H9 (cell line): ENCODE measurements at regions not wholly inside any gene's neighbourhood (a gene's known extent, or its start where the extent isn't known, plus 50 kb on each side); places are given as distances from the start of the nearest gene placed in this dataset.
"Not testable (repeated sequence)": the region's sequence is repeated elsewhere in the genome, so short reads cannot be mapped to it uniquely, and the experiment has no call there.

Experiments
- DNase-seq: peaks from one replicate; pipeline ENCODE4 v3.0.0-alpha.2; 2017
- H2AFZ ChIP-seq: one replicate; pipeline ENCODE4 v1.6.1; 2013; ENCODE audit warnings: mild to moderate bottlenecking, low read length, control low read depth, moderate library complexity
- H2AK5ac ChIP-seq: 2 replicates; pipeline ENCODE4 v1.6.1; 2013; ENCODE audit warnings: low read length, control low read depth, mixed read lengths; ENCODE audit not compliant: insufficient read length
- H2BK120ac ChIP-seq: one replicate; pipeline ENCODE4 v1.6.1; 2013; ENCODE audit warnings: low read depth, mild to moderate bottlenecking, low read length, control low read depth, inconsistent platforms; ENCODE audit not compliant: poor library complexity, severe bottlenecking
- H2BK12ac ChIP-seq: 2 replicates; pipeline ENCODE4 v1.6.1; 2013; ENCODE audit warnings: low read length, control low read depth, mixed read lengths, low read depth; ENCODE audit not compliant: insufficient read length
- H2BK15ac ChIP-seq: 2 replicates; pipeline ENCODE4 v1.6.1; 2013; ENCODE audit warnings: low read depth, low read length, control low read depth
- H2BK20ac ChIP-seq: one replicate; pipeline ENCODE4 v1.6.1; 2013; ENCODE audit warnings: low read depth, mild to moderate bottlenecking, low read length, control low read depth, inconsistent platforms; ENCODE audit not compliant: poor library complexity, severe bottlenecking
- H2BK5ac ChIP-seq: 2 replicates; pipeline ENCODE4 v1.6.1; 2013; ENCODE audit warnings: low read length, control low read depth, mixed read lengths; ENCODE audit not compliant: insufficient read length
- H3K14ac ChIP-seq: 2 replicates; pipeline ENCODE4 v1.6.1; 2013; ENCODE audit warnings: low read length, control low read depth; ENCODE audit not compliant: insufficient read depth
- H3K18ac ChIP-seq: 2 replicates; pipeline ENCODE4 v1.6.1; 2013; ENCODE audit warnings: low read depth, mild to moderate bottlenecking, mixed read lengths, low read length, control low read depth; ENCODE audit not compliant: insufficient read length
- H3K23ac ChIP-seq: 2 replicates; pipeline ENCODE4 v1.6.1; 2013; ENCODE audit warnings: low read length, control low read depth, mixed read lengths, low read depth; ENCODE audit not compliant: insufficient read length
- H3K23me2 ChIP-seq: 2 replicates; pipeline ENCODE4 v1.6.1; 2013; ENCODE audit warnings: low read depth, mild to moderate bottlenecking, mixed read lengths, low read length, control low read depth; ENCODE audit not compliant: insufficient read length, poor library complexity, severe bottlenecking
- H3K27ac ChIP-seq: 2 replicates; pipeline ENCODE4 v1.5.1; 2013; ENCODE audit warnings: low read length, control low read depth, mixed read lengths, low read depth; ENCODE audit not compliant: insufficient read length
- H3K27me3 ChIP-seq: 2 replicates; pipeline ENCODE4 v1.6.1; 2013; ENCODE audit warnings: low read length, control low read depth, inconsistent platforms; ENCODE audit not compliant: insufficient read depth
- H3K4ac ChIP-seq: 2 replicates; pipeline ENCODE4 v1.6.1; 2013; ENCODE audit warnings: low read depth, mild to moderate bottlenecking, control low read depth, inconsistent platforms, low read length, moderate library complexity
- H3K4me1 ChIP-seq: 2 replicates; pipeline ENCODE4 v1.6.1; 2013; ENCODE audit warnings: low read length, control low read depth, inconsistent platforms; ENCODE audit not compliant: insufficient read depth
- H3K4me2 ChIP-seq: 2 replicates; pipeline ENCODE4 v1.6.1; 2013; ENCODE audit warnings: low read length, control low read depth, mixed read lengths; ENCODE audit not compliant: insufficient read length, insufficient read depth
- H3K56ac ChIP-seq: 2 replicates; pipeline ENCODE4 v1.6.1; 2013; ENCODE audit warnings: low read depth, mild to moderate bottlenecking, mixed read lengths, low read length, control low read depth; ENCODE audit not compliant: insufficient read length
- H3K79me1 ChIP-seq: 2 replicates; pipeline ENCODE4 v1.6.1; 2013; ENCODE audit warnings: low read depth, mild to moderate bottlenecking, moderate library complexity, low read length, control low read depth, inconsistent platforms; ENCODE audit not compliant: insufficient read depth, poor library complexity, severe bottlenecking
- H3K79me2 ChIP-seq: 2 replicates; pipeline ENCODE4 v1.6.1; 2013; ENCODE audit warnings: low read length, control low read depth, inconsistent platforms; ENCODE audit not compliant: insufficient read depth
- H3K9ac ChIP-seq: 2 replicates; pipeline ENCODE4 v1.6.1; 2013; ENCODE audit warnings: low read length, control low read depth, mixed read lengths; ENCODE audit not compliant: insufficient read length; ENCODE audit errors: extremely low read depth
- H3K9me3 ChIP-seq: one replicate; pipeline ENCODE4 v1.6.1; 2013; ENCODE audit warnings: low read depth, low read length, inconsistent platforms; ENCODE audit not compliant: control insufficient read depth
- H3T11ph ChIP-seq: one replicate; pipeline ENCODE4 v1.6.1; 2013; ENCODE audit warnings: mild to moderate bottlenecking, low read length, control low read depth, inconsistent platforms
- H4K20me1 ChIP-seq: one replicate; pipeline ENCODE4 v1.6.1; 2013; ENCODE audit not compliant: control insufficient read depth, insufficient read length, insufficient read depth
- H4K5ac ChIP-seq: 2 replicates; pipeline ENCODE4 v1.6.1; 2013; ENCODE audit warnings: low read depth, mild to moderate bottlenecking, mixed read lengths, low read length, control low read depth; ENCODE audit not compliant: insufficient read length
- H4K8ac ChIP-seq: replicated peaks from 2 replicates; pipeline ENCODE4 v1.6.1; 2013; ENCODE audit warnings: low read length, control low read depth, mixed read lengths, low read depth; ENCODE audit not compliant: insufficient read length
- H4K91ac ChIP-seq: 2 replicates; pipeline ENCODE4 v1.6.1; 2013; ENCODE audit warnings: low read depth, mild to moderate bottlenecking, moderate library complexity, mixed read lengths, low read length, control low read depth; ENCODE audit not compliant: insufficient read length
- H3K27ac Mint-ChIP-seq, 3 experiments: 2 replicates in 2 of 3; 3 replicates in 1 of 3; pipeline ENCODE4 v1.8.0; 2020 to 2021; ENCODE audit warnings: mixed read lengths in 3 of 3, mild to moderate bottlenecking in 1 of 3, moderate library complexity in 1 of 3
- H3K27me3 Mint-ChIP-seq: 2 replicates; pipeline ENCODE4 v1.8.0; 2021; ENCODE audit warnings: low read depth, mild to moderate bottlenecking, moderate library complexity, mixed read lengths
- H3K36me3 Mint-ChIP-seq, 3 experiments: 2 replicates in 2 of 3; 3 replicates in 1 of 3; pipeline ENCODE4 v1.8.0; 2020 to 2021; ENCODE audit warnings: low read depth in 3 of 3, mixed read lengths in 3 of 3; ENCODE audit not compliant: insufficient read depth in 1 of 3
- H3K4me1 Mint-ChIP-seq, 2 experiments: 2 replicates each; pipeline ENCODE4 v1.8.0; 2020; ENCODE audit warnings: mixed read lengths in 2 of 2
- H3K4me3 Mint-ChIP-seq, 2 experiments: 2 replicates in 1 of 2; 3 replicates in 1 of 2; pipeline ENCODE4 v1.8.0; 2020 to 2021; ENCODE audit warnings: mild to moderate bottlenecking in 2 of 2, mixed read lengths in 2 of 2, moderate library complexity in 1 of 2
- H3K9me3 Mint-ChIP-seq, 2 experiments: 2 replicates in 1 of 2; 3 replicates in 1 of 2; pipeline ENCODE4 v1.8.0; 2020; ENCODE audit warnings: mild to moderate bottlenecking in 2 of 2, mixed read lengths in 2 of 2, moderate library complexity in 1 of 2
- WGBS: extraction: QIAGEN DNeasy Blood & Tissue Kit; methylation state at CpG from one replicate; pipeline ENCODE4 v1.1.7; 2013; ENCODE audit warnings: missing lambda C conversion rate, low lambda C conversion rate, mixed read lengths; ENCODE audit not compliant: insufficient read length; ENCODE audit errors: extremely low coverage; 5-methylcytosine and 5-hydroxymethylcytosine counted together
- TF ChIP-seq, protein P1 (sequence below): fragments of 200-600 bp; sonication (generic); conservative IDR thresholded peaks from 3 replicates; pipeline ENCODE4 v1.8.0; 2021; ENCODE audit warnings: antibody characterized with exemption, mild to moderate bottlenecking

DNA sequence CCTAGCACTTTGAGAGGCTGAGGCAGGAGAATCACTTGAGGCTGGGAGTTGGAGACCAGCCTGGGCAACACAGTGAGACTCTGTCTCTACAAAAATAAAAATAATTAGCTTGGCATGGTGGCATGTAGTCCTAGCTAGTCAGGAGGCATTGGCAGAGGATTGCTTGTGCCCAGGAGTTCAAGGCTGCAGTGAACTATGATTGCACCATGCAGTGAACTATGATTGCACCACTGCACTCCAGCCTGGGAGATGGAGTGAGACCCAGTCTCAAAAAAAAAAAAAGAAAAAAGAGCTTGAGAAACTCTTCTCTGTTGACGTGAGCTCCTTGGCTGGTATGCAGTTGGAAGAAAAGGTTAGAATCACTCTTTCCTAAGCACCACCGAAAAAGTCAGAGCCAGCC lies 125.1 kb upstream of the TNP1 start:
- peaks cover 5% of the 10 kb centered on the region for H3K27me3 Mint-ChIP-seq
- no peak overlapping the region for H2AFZ ChIP-seq
- H2AK5ac ChIP-seq = no peak overlapping the region
- no peak for DNase-seq
- no peak overlapping the region for H4K8ac ChIP-seq
- H3K4me2 ChIP-seq = no peak overlapping the region
- H2BK120ac ChIP-seq = no peak overlapping the region
- no peak overlapping the region for H3K27ac Mint-ChIP-seq
- no peaks in the 10 kb centered on the region for H3K23me2 ChIP-seq
- H2BK5ac ChIP-seq = no peak overlapping the region
- no peak overlapping the region for H3K27ac ChIP-seq
- no peak overlapping the region for H3K4me3 Mint-ChIP-seq
- H3K9me3 ChIP-seq = no peaks in the 10 kb centered on the region
- H3T11ph ChIP-seq = no peak overlapping the region
- H3K18ac ChIP-seq = no peak overlapping the region
- H4K91ac ChIP-seq = no peak overlapping the region
- TF ChIP-seq, protein P1, sequence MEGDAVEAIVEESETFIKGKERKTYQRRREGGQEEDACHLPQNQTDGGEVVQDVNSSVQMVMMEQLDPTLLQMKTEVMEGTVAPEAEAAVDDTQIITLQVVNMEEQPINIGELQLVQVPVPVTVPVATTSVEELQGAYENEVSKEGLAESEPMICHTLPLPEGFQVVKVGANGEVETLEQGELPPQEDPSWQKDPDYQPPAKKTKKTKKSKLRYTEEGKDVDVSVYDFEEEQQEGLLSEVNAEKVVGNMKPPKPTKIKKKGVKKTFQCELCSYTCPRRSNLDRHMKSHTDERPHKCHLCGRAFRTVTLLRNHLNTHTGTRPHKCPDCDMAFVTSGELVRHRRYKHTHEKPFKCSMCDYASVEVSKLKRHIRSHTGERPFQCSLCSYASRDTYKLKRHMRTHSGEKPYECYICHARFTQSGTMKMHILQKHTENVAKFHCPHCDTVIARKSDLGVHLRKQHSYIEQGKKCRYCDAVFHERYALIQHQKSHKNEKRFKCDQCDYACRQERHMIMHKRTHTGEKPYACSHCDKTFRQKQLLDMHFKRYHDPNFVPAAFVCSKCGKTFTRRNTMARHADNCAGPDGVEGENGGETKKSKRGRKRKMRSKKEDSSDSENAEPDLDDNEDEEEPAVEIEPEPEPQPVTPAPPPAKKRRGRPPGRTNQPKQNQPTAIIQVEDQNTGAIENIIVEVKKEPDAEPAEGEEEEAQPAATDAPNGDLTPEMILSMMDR = no peak
- H3K56ac ChIP-seq = no peak overlapping the region
- H3K36me3 Mint-ChIP-seq = no peaks in the 10 kb centered on the region
- no CpG with 5 or more reads among the region's 2 CpGs for WGBS
- no peak overlapping the region for H2BK12ac ChIP-seq
- no peak overlapping the region for H2BK15ac ChIP-seq
- H2BK20ac ChIP-seq = no peak overlapping the region
- no peak overlapping the region for H3K23ac ChIP-seq
- no peak overlapping the region for H4K5ac ChIP-seq
- H3K79me1 ChIP-seq = no peaks in the 10 kb centered on the region
- H3K14ac ChIP-seq = no peak overlapping the region
- H3K4me1 Mint-ChIP-seq = peaks cover 10 to 21% of the 10 kb centered on the region in 2 experiments
- H4K20me1 ChIP-seq = no peaks in the 10 kb centered on the region
- H3K79me2 ChIP-seq = no peaks in the 10 kb centered on the region
- peaks cover 3% of the 10 kb centered on the region; the same call in 1 of the 2 replicates for H3K4me1 ChIP-seq
- H3K9me3 Mint-ChIP-seq = peaks cover 0 to 8% of the 10 kb centered on the region in 2 experiments; a peak in 1 of 5 replicates
- H3K9ac ChIP-seq = no peak overlapping the region
- no peak overlapping the region for H3K4ac ChIP-seq
- no peaks in the 10 kb centered on the region for H3K27me3 ChIP-seq

DNA sequence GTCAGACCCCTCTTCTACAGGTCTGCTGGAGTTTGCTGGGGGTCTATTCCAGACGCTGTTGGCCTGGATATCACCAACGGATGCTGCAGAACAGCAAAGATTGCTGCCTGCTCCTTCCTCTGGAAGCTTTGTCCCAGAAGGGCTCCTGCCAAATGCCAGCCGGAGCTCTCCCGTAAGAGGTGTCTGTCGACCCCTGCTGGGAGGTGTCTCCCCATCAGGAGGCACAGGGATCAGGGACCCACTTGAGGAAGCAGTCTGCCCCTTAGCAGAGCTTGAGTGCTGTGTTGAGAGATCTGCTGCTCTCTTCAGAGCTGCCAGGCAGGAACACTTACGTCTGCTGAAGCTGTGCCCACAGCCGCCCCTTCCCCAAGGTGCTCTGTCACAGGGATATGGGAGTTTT lies 122.1 kb upstream of the TNP1 start:
- not testable (repeated sequence) for H3K4ac ChIP-seq

More for the DNA sequence above, 122.1 kb upstream of the TNP1 start:
- peaks cover 10 to 14% of the 10 kb centered on the region in 2 experiments for H3K4me1 Mint-ChIP-seq
- not testable (repeated sequence) for H2BK12ac ChIP-seq, H3K4me3 Mint-ChIP-seq, H3K18ac ChIP-seq, H3K14ac ChIP-seq, H2BK120ac ChIP-seq, H4K91ac ChIP-seq, H4K20me1 ChIP-seq, H3K27me3 ChIP-seq, H3K79me1 ChIP-seq, H3T11ph ChIP-seq, H2BK20ac ChIP-seq, H2AK5ac ChIP-seq, H3K36me3 Mint-ChIP-seq, H3K27me3 Mint-ChIP-seq, H3K23me2 ChIP-seq, H3K4me2 ChIP-seq, H3K56ac ChIP-seq, H2BK15ac ChIP-seq, H3K4me1 ChIP-seq, H2BK5ac ChIP-seq, H3K23ac ChIP-seq, H3K79me2 ChIP-seq, H3K9me3 ChIP-seq, DNase-seq, H4K8ac ChIP-seq, H2AFZ ChIP-seq, H3K27ac Mint-ChIP-seq, H3K9ac ChIP-seq, H4K5ac ChIP-seq, H3K27ac ChIP-seq
- peaks cover 4 to 21% of the 10 kb centered on the region in 2 experiments; a peak in 2 of 5 replicates for H3K9me3 Mint-ChIP-seq
- no CpG with 5 or more reads among the region's 7 CpGs for WGBS
